Kidney capillary endothelial cell (primary cell): ENCODE measurements at regions not wholly inside any gene's neighbourhood (a gene's known extent, or its start where the extent isn't known, plus 50 kb on each side); places are given as distances from the start of the nearest gene placed in this dataset.

Source experiments
- DNase-seq: peaks from one replicate; pipeline ENCODE4 v3.0.0-alpha.2; 2018; ENCODE audit warnings: low spot score

- DNase-seq: no peak
These were observed 58.3 kb upstream of the PACRGL start for GRCh38 chr4:20641976-20642375.

- DNase-seq: no peak
These were observed 56.6 kb upstream of the PACRGL start for GRCh38 chr4:20643631-20644030.

- no peak for DNase-seq
These were observed 55.0 kb upstream of the PACRGL start for GRCh38 chr4:20645236-20645635.

GRCh38 chr4:20646287-20646686, 54.0 kb upstream of the PACRGL start:
- DNase-seq: no peak
